LNCAP (cell line): ENCODE measurements at regions not wholly inside any gene's neighbourhood (a gene's known extent, or its start where the extent isn't known, plus 50 kb on each side); places are given as distances from the start of the nearest gene placed in this dataset.

Experiments
- CTCF ChIP-seq: fragments of 450-650 bp; IDR thresholded peaks from 2 replicates; pipeline ENCODE4 v1.5.1; 2017; ENCODE audit warnings: mild to moderate bottlenecking

GRCh38 chr10:78413076-78414055 is 379.7 kb downstream of the RPS24 start:
- TF ChIP-seq CTCF: no peak

GRCh38 chr10:78414380-78414779 is 380.7 kb downstream of the RPS24 start:
- no peak for TF ChIP-seq CTCF

GRCh38 chr10:78415111-78415510 is 381.4 kb downstream of the RPS24 start:
- no peak for TF ChIP-seq CTCF

- no peak for TF ChIP-seq CTCF
Measured at GRCh38 chr10:78416031-78417011, 382.7 kb downstream of the RPS24 start.

DNA sequence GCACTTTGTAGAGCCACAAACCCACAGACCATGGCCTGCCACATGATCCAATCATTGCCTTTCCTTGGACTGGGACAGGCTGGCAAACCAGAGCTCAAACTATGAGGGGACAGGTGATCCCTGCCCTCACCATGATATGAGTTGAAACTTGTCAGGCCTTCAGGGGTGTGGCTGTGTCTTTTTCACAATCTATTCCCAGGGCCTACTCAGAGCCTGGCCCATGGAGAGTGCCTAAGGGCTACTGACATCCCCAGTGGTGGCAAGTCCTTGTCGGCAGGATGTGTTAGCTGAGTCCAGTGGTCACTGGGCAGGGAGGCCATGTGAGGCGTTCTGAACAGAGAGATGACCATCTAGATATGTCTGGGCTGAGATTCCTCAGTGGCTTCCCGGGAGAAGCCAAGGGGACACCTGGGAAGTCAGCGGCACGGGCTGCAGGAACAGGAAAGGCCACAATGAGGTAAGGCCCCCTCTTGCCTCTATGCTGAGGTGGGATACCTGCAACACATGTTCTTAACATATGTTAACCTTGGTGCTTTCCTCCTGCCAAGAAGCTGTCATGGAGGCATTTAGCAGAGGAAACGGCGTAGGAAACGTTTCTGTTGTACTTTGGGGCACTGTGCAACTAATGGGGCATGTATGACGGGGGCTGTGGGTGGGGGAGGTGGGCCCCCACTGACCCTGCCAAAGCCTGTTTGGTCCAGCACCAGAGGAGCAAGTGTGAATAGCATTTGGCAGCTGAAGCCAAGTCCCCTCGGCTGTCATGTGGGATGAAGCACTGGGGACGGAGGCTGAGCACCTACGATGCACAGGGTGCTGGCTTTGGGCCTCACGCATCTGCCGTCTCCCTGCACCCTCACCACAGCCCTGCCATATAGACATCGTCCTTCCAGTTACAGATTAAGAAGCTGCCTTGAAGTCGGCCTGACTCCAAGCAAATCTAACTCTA is 384.0 kb downstream of the RPS24 start:
- TF ChIP-seq CTCF: no peak

DNA sequence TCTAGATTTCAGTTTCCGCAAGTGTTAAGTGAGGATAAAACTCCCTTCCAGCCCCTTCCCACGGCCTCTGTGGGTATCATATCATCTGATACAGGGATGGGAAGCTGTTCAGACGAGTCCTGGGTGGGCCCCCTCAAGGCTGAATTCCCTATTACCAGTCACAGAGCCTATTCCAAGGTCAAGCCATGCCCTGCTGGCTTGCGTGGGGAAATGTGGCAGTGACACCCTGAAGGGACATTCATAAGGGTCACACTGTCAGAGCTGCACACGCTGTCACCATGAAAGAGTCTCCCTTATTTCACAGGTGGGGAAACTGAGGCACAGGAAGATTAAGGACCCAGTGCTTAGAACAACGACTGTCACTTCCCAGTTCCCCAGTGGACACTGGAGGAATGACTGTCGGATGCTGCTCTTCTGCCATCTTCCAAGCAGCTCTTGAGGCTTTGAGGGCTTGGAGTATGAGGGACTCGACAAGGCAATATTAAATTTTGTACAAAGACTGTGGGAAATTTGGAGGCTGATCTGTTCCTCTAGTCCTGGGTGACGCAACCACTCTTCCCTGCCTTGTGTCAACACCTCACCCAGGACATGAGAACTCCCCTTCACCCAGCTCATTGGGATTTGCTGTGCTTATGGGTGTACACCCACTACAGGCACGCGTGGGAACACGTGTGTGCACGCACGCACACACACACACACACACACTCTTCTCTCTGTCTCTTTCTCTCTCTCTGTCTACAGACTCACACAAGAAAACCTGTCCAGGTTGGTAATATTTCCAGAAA is 386.0 kb downstream of the RPS24 start:
- no peak for TF ChIP-seq CTCF
